HG02981 (cell line): ENCODE measurements at regions not wholly inside any gene's neighbourhood (a gene's known extent, or its start where the extent isn't known, plus 50 kb on each side); places are given as distances from the start of the nearest gene placed in this dataset.

ENCODE experiments used
- ATAC-seq: cut with Tn5 transposase; IDR thresholded peaks from one replicate; pipeline ENCODE4 v1.9.1; 2021; ENCODE audit warnings: mild to moderate bottlenecking, moderate library complexity; ENCODE audit not compliant: unreplicated experiment

DNA sequence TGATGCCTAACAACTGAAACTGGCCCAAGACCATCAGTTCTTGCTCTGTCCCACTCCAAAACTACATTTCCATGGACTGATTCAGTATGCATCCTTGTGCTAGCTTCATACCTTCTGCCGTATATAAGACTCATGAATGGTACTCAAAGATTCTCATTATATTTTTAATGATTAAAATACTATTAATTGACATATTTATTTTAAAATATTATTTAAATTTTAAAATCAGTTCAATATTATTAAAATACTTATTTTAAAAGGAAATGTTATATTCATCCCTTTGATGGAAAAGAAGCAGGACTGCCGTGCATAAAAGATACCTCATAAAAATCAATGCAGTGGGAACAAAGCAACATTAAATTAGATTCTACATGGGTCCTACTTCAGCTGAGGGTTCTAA, 153.4 kb downstream of the AXIN2 start:
- ATAC-seq = no peak

- no peak for ATAC-seq
These were observed 154.4 kb downstream of the AXIN2 start for GRCh38 chr17:65407017-65407416.

DNA sequence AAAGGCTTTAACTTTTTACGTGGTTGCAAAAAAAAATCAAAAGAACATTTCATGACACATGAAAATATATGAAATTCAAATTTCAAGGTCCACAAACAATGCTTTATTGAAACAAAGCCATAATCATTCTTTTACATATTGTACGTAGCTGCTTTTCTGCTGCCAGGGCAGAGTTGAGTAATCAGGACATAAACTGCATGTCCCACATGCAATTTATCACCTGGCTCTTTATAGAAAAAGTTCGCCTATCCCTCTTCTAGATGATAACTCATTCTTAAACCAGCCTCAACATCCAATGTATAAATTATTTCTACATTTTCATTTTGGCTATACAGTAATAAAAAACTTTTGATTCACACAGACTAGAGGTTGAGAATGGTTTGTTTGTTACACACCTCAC, 154.9 kb downstream of the AXIN2 start:
- ATAC-seq = no peak

DNA sequence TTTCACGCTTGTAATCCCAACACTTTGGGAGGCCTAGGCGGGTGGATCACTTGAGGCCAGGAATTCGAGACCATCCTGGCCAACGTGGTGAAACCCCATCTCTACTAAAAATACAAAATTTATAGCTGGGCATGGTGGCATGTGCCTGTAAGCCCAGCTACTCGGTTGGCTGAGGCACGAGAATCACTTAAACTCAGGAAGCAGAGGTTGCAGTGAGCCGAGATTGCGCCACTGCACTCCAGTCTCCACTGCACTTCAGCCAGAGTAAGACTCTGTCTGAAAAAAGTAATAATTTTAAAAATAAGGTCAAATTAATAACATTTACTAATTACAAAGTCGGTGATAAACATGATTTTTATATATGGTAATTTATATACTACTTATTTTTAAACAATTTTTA, 155.9 kb downstream of the AXIN2 start:
- no peak for ATAC-seq

- ATAC-seq = no peak
These were observed 156.7 kb downstream of the AXIN2 start for GRCh38 chr17:65404761-65405160.

DNA sequence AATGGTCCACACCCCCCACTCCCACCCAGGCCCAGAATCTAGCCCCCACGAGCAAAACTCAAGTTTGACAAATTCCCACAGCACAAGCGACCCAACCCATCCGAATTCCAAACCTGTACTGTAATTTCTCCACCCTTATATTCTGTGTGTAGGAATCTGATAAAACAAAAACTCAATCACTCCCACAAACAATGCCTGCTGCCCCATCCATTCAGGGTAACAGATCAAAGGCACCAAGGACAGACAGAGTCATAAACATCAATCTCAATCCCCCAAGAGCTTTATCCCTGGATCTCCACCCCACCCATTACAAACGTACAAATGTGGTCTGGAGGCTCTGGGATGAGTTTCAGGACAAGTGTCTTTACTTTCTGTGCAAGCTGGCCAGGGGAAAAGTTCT, 157.8 kb downstream of the AXIN2 start:
- ATAC-seq = no peak

DNA sequence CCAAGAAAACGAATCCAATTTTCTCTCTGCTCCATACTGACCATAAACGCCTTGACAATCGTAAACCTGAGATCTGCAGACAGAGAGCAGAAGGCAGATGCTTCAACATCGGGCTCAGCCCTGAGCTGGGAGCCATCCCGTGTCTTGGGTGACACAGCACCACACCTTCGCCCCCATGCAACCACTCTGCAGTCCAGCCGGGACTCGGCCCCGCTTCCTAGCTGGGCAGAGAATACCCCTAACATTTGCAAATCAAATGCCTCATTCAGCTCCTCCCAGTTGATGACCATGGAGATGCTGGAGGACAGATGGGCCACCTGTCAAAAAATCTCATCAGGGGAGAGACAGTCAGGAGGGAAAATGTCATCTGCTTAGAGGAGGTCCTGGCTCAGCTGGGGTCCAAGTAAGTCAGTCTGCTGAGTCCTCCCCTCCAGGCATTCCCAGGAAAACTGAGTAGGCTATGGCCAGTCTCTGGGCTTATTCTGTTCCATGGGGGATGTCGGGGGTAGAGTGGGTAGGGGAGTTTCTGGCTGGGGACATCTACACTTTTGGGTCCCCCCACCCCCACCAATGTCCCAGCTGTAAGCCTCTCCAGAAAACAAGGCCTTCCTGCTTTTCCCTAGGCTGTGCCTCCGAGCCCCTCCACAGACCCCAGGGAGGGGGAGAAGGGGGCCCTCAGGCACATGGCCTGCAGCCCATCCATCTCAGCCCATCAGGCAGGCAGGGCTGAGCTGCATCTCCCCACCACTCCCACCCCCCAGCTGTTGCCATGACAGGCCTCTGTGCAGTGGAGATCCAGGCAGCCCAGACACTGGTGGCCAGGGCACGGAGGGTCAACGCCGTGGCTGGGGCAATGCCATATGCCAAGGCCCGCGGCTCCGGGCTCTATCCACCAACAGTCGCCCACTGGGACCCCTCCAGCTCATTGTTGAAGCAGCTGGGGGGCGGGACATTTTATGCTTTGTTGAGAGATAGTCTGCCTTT, 158.6 kb downstream of the AXIN2 start:
- ATAC-seq = no peak

GRCh38 chr17:65401561-65401960, 159.9 kb downstream of the AXIN2 start:
- ATAC-seq = no peak

GRCh38 chr17:65400701-65401100, 160.7 kb downstream of the AXIN2 start:
- ATAC-seq = no peak

- no peak for ATAC-seq
These were observed 163.2 kb downstream of the AXIN2 start for GRCh38 chr17:65398040-65398787.

DNA sequence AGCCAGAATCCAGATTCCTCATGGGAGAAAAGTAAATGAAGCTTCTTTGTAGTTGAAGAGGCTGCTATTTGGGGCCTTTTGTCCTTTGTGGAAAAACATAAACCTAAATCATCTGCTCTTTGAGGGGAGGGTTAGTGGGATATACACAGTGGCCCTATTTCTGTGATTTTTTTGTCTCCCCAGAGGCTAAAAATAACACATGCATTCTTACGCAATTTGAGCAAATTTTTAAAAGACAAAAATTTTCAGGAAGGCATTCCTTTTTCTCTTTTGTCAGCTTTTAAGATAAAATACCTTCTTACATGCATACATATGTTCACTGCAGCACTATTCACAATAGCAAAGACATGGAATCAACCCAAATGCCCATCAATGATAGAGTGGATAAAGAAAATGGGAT, 165.5 kb downstream of the AXIN2 start:
- no peak for ATAC-seq

GRCh38 chr17:65394811-65395472, 166.5 kb downstream of the AXIN2 start:
- ATAC-seq = no peak

GRCh38 chr17:65393514-65393913, 167.9 kb downstream of the AXIN2 start:
- no peak for ATAC-seq

GRCh38 chr17:65389949-65390348, 171.5 kb downstream of the AXIN2 start:
- ATAC-seq = no peak

DNA sequence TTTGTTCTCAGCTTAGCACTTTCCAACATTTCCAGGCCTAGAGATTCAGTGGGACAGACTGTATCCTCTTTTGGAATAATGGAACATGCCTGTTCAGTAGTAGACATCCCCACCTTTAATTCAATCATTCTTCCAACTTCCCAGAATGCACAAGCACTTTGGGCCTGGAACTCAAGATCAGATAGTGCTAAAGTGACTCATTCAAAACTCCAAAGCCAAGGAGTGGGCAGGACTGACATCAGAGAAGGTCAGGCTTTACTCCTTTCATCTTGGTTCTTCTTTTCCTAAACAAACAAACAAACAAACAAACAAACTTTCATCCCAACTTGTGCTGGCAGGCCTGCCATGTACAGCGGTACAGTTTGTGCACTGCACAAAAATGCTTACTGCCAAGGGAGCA, 172.0 kb downstream of the AXIN2 start:
- ATAC-seq = no peak

- ATAC-seq = no peak
These were observed 172.5 kb downstream of the AXIN2 start for GRCh38 chr17:65388911-65389310.

- no peak for ATAC-seq
These were observed 174.1 kb downstream of the AXIN2 start for GRCh38 chr17:65387322-65387721.

- ATAC-seq = no peak
These were observed 175.7 kb downstream of the AXIN2 start for GRCh38 chr17:65385726-65386125.

DNA sequence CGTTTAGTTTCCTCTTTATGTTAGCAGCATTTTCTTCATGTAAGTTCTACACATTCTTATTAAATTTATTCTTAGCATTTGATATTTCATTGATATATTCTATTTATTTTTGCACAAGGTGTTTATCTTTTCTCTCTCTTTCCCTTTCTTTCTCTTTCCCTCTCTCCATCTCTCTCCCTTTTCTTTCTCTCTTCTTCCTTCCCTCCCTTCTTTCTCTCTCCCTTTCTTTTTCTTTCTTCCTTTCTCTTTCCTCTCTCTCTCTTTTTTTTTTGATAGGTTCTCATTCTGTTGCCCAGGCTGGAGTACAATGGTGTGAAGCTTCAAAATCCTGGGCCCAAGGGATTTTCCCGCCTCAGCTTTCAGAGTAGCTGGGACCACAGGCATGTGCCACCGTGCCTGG, 176.4 kb downstream of the AXIN2 start:
- no peak for ATAC-seq

DNA sequence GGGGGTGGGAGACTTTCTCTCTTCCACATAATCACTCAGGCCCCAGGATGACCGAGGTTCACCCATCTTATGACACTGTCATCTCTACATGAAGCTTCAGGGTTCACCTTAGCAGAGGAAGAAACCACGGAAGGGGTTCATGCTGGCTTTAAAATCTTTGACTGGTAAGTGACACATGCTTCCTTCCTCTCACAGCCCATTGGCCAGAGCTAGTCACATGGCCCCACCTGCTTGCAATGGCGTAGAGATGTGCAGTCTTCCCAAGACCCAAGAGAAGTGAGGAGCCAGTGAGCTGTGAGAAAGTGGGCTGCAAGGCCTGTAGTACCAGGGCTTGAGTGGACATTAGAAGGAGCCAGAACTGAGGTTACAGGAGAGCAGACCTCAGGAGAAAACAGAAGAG, 180.3 kb downstream of the AXIN2 start:
- no peak for ATAC-seq

DNA sequence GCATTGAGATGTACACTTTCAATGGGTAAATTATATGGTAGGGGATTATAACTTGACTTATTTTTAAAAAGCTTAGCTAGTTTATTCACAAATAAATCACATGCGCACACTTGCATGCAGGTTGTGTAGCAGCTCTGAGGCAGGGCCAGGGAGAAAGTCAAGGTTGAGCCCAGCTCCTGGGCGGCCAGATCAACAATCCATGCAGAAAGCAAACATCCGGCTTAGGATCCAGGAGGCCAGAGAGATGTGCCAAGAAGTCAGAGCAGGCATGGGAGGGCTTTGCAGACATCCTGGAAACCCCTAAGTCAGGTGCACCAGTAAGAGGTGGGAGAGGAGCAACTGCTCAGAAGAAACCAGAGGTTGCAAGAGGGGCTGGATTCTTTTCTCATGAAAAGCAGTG, 186.5 kb downstream of the AXIN2 start:
- no peak for ATAC-seq

- ATAC-seq = no peak
These were observed 189.7 kb downstream of the AXIN2 start for GRCh38 chr17:65371702-65372101.
